SIG-M5 (cell line): ENCODE measurements at regions not wholly inside any gene's neighbourhood (a gene's known extent, or its start where the extent isn't known, plus 50 kb on each side); places are given as distances from the start of the nearest gene placed in this dataset.
"Not testable (repeated sequence)": the region's sequence is repeated elsewhere in the genome, so short reads cannot be mapped to it uniquely, and the experiment has no call there.

ENCODE experiments used
- DNase-seq: peaks from one replicate; lab custom pipeline; 2025; lab: John Stamatoyannopoulos, UW

- DNase-seq, result no peak
These were observed 1017.7 kb upstream of the CRIM1 start for GRCh38 chr2:35337922-35338321.

GRCh38 chr2:35314049-35314448 lies 1041.5 kb upstream of the CRIM1 start:
- no peak for DNase-seq

GRCh38 chr2:35301369-35301768 lies 1054.2 kb upstream of the CRIM1 start:
- DNase-seq, result no peak

GRCh38 chr2:35298493-35298892 lies 1057.1 kb upstream of the CRIM1 start:
- DNase-seq, result no peak

GRCh38 chr2:35297403-35297802 lies 1058.2 kb upstream of the CRIM1 start:
- no peak for DNase-seq

GRCh38 chr2:35294636-35295263 lies 1060.8 kb upstream of the CRIM1 start:
- DNase-seq, result no peak

GRCh38 chr2:35293261-35293660 lies 1062.3 kb upstream of the CRIM1 start:
- DNase-seq, result no peak

GRCh38 chr2:35292199-35292598 lies 1063.4 kb upstream of the CRIM1 start:
- no peak for DNase-seq

- no peak for DNase-seq
These were observed 1073.9 kb upstream of the CRIM1 start for GRCh38 chr2:35281702-35282101.

GRCh38 chr2:35255826-35256225 lies 1099.8 kb upstream of the CRIM1 start:
- no peak for DNase-seq

- no peak for DNase-seq
These were observed 1104.4 kb upstream of the CRIM1 start for GRCh38 chr2:35251156-35251555.

- DNase-seq, result no peak
These were observed 1108.9 kb upstream of the CRIM1 start for GRCh38 chr2:35246702-35247101.

GRCh38 chr2:35228584-35228983 lies 1127.0 kb upstream of the CRIM1 start:
- DNase-seq, result no peak

- no peak for DNase-seq
These were observed 1135.1 kb upstream of the CRIM1 start for GRCh38 chr2:35220461-35220860.

- no peak for DNase-seq
These were observed 1150.7 kb upstream of the CRIM1 start for GRCh38 chr2:35204881-35205280.

- DNase-seq, result no peak
These were observed 1151.3 kb upstream of the CRIM1 start for GRCh38 chr2:35204323-35204722.

GRCh38 chr2:35199298-35199697 lies 1156.3 kb upstream of the CRIM1 start:
- DNase-seq, result no peak

- DNase-seq, result no peak
These were observed 1169.6 kb upstream of the CRIM1 start for GRCh38 chr2:35185861-35186412.

- DNase-seq, result no peak
These were observed 1171.1 kb upstream of the CRIM1 start for GRCh38 chr2:35184471-35184870.

- DNase-seq, result not testable (repeated sequence)
These were observed 1178.9 kb upstream of the CRIM1 start for GRCh38 chr2:35176726-35177125.

GRCh38 chr2:35174845-35175244 lies 1180.7 kb upstream of the CRIM1 start:
- no peak for DNase-seq

- DNase-seq, result no peak
These were observed 1182.9 kb upstream of the CRIM1 start for GRCh38 chr2:35172687-35173086.

- no peak for DNase-seq
These were observed 1187.2 kb upstream of the CRIM1 start for GRCh38 chr2:35168351-35168750.

GRCh38 chr2:35163948-35164347 lies 1191.6 kb upstream of the CRIM1 start:
- no peak for DNase-seq
